ENCODE measurements at regions not wholly inside any gene's neighbourhood (a gene's known extent, or its start where the extent isn't known, plus 50 kb on each side); places are given as distances from the start of the nearest gene placed in this dataset.
"Not testable (repeated sequence)": the region's sequence is repeated elsewhere in the genome, so short reads cannot be mapped to it uniquely, and the experiment has no call there.

DNA sequence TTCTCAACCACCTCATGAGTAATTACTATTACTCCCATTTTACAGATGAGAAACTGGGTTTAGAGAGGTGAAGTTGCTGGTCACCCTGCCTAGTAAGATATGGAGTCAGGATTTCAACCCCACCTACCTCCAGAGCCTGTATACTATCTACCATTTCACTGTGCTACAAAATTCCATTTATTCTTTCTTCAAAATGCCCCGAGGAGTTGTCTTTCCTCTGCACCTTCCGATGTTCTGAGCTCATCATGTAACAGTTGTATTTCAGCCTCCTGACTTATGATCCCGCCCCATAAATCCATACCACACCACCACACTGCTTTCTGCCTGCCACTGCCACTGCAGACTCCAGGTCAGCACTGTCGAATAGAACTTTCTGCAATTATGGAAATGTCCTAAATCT lies 71.3 kb upstream of the SLC25A36 start:
- no peak for DNase-seq

GRCh38 chr3:140871022-140871421 lies 70.6 kb upstream of the SLC25A36 start:
- DNase-seq, result no peak

DNA sequence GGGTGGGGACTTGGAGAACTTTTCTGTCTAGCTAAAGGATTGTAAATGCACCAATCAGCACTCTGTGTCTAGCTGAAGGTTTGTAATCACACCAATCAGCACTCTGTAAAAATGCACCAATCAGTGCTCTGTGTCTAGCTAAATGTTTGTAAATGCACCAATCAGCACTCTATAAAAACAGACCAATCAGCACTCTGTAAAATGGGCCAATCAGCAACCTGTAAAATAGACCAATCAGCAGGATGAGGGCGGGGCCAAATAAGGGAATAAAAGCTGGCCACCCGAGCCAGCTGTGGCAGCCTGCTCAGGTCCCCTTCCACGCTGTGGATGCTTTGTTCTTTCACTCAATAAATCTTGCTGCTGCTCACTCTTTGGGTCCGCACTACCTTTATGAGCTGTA lies 69.5 kb upstream of the SLC25A36 start:
- not testable (repeated sequence) for DNase-seq

GRCh38 chr3:140883428-140884040 lies 58.1 kb upstream of the SLC25A36 start:
- no peak for DNase-seq

DNA sequence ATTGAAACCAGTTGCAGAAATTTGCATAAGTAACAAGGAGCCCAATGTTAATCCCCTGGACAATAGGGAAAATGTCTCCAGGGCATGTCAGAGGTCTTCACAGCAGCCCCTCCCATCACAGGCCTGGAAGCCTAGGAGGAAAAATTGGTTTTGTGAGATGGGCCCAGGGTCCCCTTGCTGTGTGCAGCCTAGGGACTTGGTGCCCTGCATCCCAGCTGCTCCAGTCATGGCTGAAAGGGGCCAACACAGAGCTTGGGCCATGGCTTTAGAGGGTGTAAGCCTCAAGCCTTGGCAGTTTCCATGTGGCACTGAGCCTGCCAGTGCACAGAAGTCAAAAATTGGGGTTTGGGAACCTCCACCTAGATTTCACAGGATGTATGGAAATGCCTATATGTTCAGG lies 55.9 kb upstream of the SLC25A36 start:
- not testable (repeated sequence) for DNase-seq

Data from muscle of back (tissue), 3 donors.